GM23248 (cell line): ENCODE measurements at regions not wholly inside any gene's neighbourhood (a gene's known extent, or its start where the extent isn't known, plus 50 kb on each side); places are given as distances from the start of the nearest gene placed in this dataset.

Source experiments
- DNase-seq: peaks from one replicate; pipeline ENCODE4 v3.0.0-alpha.2; 2015
- H2AFZ ChIP-seq: fragments of 200-600 bp; sonication (generic); 2 replicates; pipeline ENCODE4 v1.6.1; 2016; ENCODE audit warnings: antibody characterized with exemption
- H3F3A ChIP-seq: fragments of 200-600 bp; sonication (generic); 2 replicates; pipeline ENCODE4 v1.6.1; 2016; ENCODE audit warnings: mild to moderate bottlenecking, antibody characterized with exemption, mixed run types; ENCODE audit not compliant: insufficient read depth
- H3K27ac ChIP-seq: fragments of 200-600 bp; sonication (generic); 2 replicates; pipeline ENCODE4 v1.5.1; 2016; ENCODE audit warnings: mild to moderate bottlenecking
- H3K27me3 ChIP-seq: fragments of 200-600 bp; sonication (generic); replicated peaks from 2 replicates; pipeline ENCODE4 v1.6.1; 2016; ENCODE audit warnings: mild to moderate bottlenecking; ENCODE audit not compliant: insufficient read depth
- H3K36me3 ChIP-seq: fragments of 200-600 bp; sonication (generic); 2 replicates; pipeline ENCODE4 v1.6.1; 2016; ENCODE audit warnings: low read depth, mild to moderate bottlenecking
- H3K4me1 ChIP-seq: fragments of 200-600 bp; sonication (generic); 2 replicates; pipeline ENCODE4 v1.6.1; 2016; ENCODE audit warnings: mild to moderate bottlenecking; ENCODE audit not compliant: insufficient read depth
- H3K4me2 ChIP-seq: fragments of 200-600 bp; sonication (generic); one replicate; pipeline ENCODE4 v1.6.1; 2016; ENCODE audit warnings: mild to moderate bottlenecking; ENCODE audit not compliant: unreplicated experiment
- H3K4me3 ChIP-seq: fragments of 200-600 bp; sonication (generic); 2 replicates; pipeline ENCODE4 v1.5.1; 2016; ENCODE audit warnings: mild to moderate bottlenecking
- H3K79me2 ChIP-seq: fragments of 200-600 bp; sonication (generic); 2 replicates; pipeline ENCODE4 v1.6.1; 2016; ENCODE audit warnings: mild to moderate bottlenecking; ENCODE audit not compliant: insufficient read depth
- H3K9ac ChIP-seq: fragments of 200-600 bp; sonication (generic); 2 replicates; pipeline ENCODE4 v1.6.1; 2016; ENCODE audit warnings: mild to moderate bottlenecking
- H3K9me2 ChIP-seq: fragments of 200-600 bp; sonication (generic); 2 replicates; pipeline ENCODE4 v1.6.1; 2016; ENCODE audit warnings: mixed run types, mild to moderate bottlenecking, moderate library complexity; ENCODE audit not compliant: insufficient read depth
- H3K9me3 ChIP-seq: fragments of 200-600 bp; sonication (generic); one replicate; pipeline ENCODE4 v1.6.1; 2017; ENCODE audit warnings: low read depth
- H4K20me1 ChIP-seq: fragments of 200-600 bp; sonication (generic); 2 replicates; pipeline ENCODE4 v1.6.0; 2016; ENCODE audit not compliant: insufficient read depth
- EZH2 ChIP-seq: fragments of 200-600 bp; sonication (generic); IDR thresholded peaks from 2 replicates; pipeline ENCODE4 v1.6.1; 2018; ENCODE audit warnings: antibody characterized with exemption, mild to moderate bottlenecking; ENCODE audit not compliant: insufficient read depth, poor library complexity, severe bottlenecking
- EZH2phosphoT487 ChIP-seq: fragments of 200-600 bp; sonication (generic); IDR thresholded peaks from 2 replicates; pipeline ENCODE4 v1.6.1; 2018; ENCODE audit warnings: antibody characterized with exemption, moderate library complexity, mild to moderate bottlenecking, low read depth; ENCODE audit not compliant: insufficient read depth
- WGBS, 2 experiments: methylation state at CpG; one replicate each; pipeline ENCODE4 v1.1.6; 2015 to 2017; ENCODE audit warnings: low lambda C conversion rate in 2 of 2, low coverage in 1 of 2; ENCODE audit errors: missing lambda C conversion rate in 2 of 2; 5-methylcytosine and 5-hydroxymethylcytosine counted together
- in situ Hi-C: fragments of 300-500 bp; cut with MboI; formaldehyde crosslinking; loops from 2 replicates; pipeline ENCODE4 v1.15.0; 2020

DNA sequence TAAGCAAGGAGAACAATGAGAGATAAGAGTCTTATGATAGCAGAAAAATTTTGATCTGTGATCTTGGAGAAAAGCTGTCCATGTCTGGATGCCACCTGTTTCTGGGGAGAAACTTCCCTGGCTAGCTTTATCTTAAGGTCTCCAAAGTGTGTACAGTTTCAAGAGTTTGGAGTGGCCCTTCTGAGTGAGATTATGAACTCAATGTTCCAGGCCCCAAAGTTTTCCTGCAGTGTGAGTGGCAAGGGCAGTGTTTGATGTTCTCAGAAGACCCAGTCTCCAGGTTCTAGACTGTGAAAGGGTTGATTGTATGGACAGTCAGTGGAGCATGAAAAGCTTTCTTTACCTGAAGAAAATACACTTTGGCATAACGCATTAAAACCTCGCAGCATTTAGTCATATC lies 121.7 kb downstream of the OLIG3 start:
- no peak for DNase-seq
- H3F3A ChIP-seq: no peaks in the 10 kb centered on the region
- H3K79me2 ChIP-seq: no peaks in the 10 kb centered on the region
- no peaks in the 10 kb centered on the region for H3K9me2 ChIP-seq
- no peak overlapping the region for H3K27ac ChIP-seq
- no peaks in the 10 kb centered on the region for H4K20me1 ChIP-seq
- H3K36me3 ChIP-seq: no peaks in the 10 kb centered on the region
- TF ChIP-seq EZH2 (no peak), EZH2phosphoT487 (no peak)
- H3K9me3 ChIP-seq: no peaks in the 10 kb centered on the region
- no peak overlapping the region for H2AFZ ChIP-seq
- H3K27me3 ChIP-seq: no peaks in the 10 kb centered on the region
- no peak overlapping the region for H3K9ac ChIP-seq
- no peak overlapping the region for H3K4me3 ChIP-seq
- 80 to 91% methylated on average over 2 of the region's 2 CpGs for WGBS, 2 experiments
- H3K4me1 ChIP-seq: no peaks in the 10 kb centered on the region
- no peak overlapping the region for H3K4me2 ChIP-seq
- in situ Hi-C loops: no loop called here

DNA sequence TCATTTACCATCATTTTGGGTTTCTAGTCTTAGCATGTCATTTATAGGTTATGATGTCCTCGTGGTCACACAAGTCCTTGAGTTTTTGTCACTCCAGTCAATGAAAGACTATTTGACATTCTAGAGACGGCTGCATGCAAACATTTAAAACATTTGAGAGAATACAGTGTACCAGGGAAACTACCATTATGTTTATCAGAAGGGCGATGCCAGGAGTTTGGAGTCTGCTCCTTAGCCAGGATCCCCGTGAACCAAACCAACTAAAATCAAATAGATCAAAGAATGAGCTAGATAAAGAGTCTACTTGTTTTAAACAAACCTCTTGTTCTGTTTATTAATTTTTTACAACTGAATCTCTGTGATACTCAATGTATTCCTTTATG lies 122.6 kb downstream of the OLIG3 start:
- in situ Hi-C loops: no loop called here

GRCh38 chr6:137370871-137371633 lies 123.1 kb downstream of the OLIG3 start:
- TF ChIP-seq EZH2: no peak
- no peak for TF ChIP-seq EZH2phosphoT487
- H3K27ac ChIP-seq: no peak overlapping the region
- in situ Hi-C loops: no loop called here
- H3K9me2 ChIP-seq: no peaks in the 10 kb centered on the region
- no peaks in the 10 kb centered on the region for H3F3A ChIP-seq
- WGBS, 2 experiments: 53 to 55% methylated on average over 2 of the region's 2 CpGs
- H3K79me2 ChIP-seq: no peaks in the 10 kb centered on the region
- H4K20me1 ChIP-seq: no peaks in the 10 kb centered on the region
- no peaks in the 10 kb centered on the region for H3K4me1 ChIP-seq
- H3K9me3 ChIP-seq: no peaks in the 10 kb centered on the region
- no peak overlapping the region for H3K4me2 ChIP-seq
- no peaks in the 10 kb centered on the region for H3K36me3 ChIP-seq
- DNase-seq: no peak
- H3K4me3 ChIP-seq: no peak overlapping the region
- no peak overlapping the region for H3K9ac ChIP-seq
- no peaks in the 10 kb centered on the region for H3K27me3 ChIP-seq
- no peak overlapping the region for H2AFZ ChIP-seq

More for the DNA sequence above, 122.6 kb downstream of the OLIG3 start:
- DNase-seq: no peak
- Histone ChIP-seq H2AFZ (no peak overlapping the region), H3K9me3 (no peaks in the 10 kb centered on the region), H3K9ac (no peak overlapping the region), H3K27ac (no peak overlapping the region), H3K27me3 (no peaks in the 10 kb centered on the region), H3K79me2 (no peaks in the 10 kb centered on the region), H3K9me2 (no peaks in the 10 kb centered on the region), H3K4me2 (no peak overlapping the region), H3K36me3 (no peaks in the 10 kb centered on the region), H3K4me3 (no peak overlapping the region), H4K20me1 (no peaks in the 10 kb centered on the region), H3K4me1 (no peaks in the 10 kb centered on the region), H3F3A (no peaks in the 10 kb centered on the region)
- TF ChIP-seq EZH2: no peak
- 49 to 52% methylated on average over 4 of the region's 4 CpGs for WGBS, 2 experiments

GRCh38 chr6:137369136-137369535 lies 125.1 kb downstream of the OLIG3 start:
- H3K27ac ChIP-seq: no peak overlapping the region
- H2AFZ ChIP-seq: no peak overlapping the region
- no peak for DNase-seq
- H3K9ac ChIP-seq: no peak overlapping the region
- H3K36me3 ChIP-seq: no peaks in the 10 kb centered on the region
- in situ Hi-C loops: no loop called here
- no peaks in the 10 kb centered on the region for H3F3A ChIP-seq
- 47 to 50% methylated on average over 1 of the region's 1 CpG for WGBS, 2 experiments
- no peaks in the 10 kb centered on the region for H3K9me2 ChIP-seq
- no peaks in the 10 kb centered on the region for H4K20me1 ChIP-seq
- TF ChIP-seq EZH2 (no peak), EZH2phosphoT487 (no peak)
- H3K79me2 ChIP-seq: no peaks in the 10 kb centered on the region
- no peaks in the 10 kb centered on the region for H3K27me3 ChIP-seq
- H3K4me3 ChIP-seq: no peak overlapping the region
- H3K4me2 ChIP-seq: no peak overlapping the region
- no peaks in the 10 kb centered on the region for H3K4me1 ChIP-seq
- no peaks in the 10 kb centered on the region for H3K9me3 ChIP-seq
